HG03159 (cell line): ENCODE measurements at regions not wholly inside any gene's neighbourhood (a gene's known extent, or its start where the extent isn't known, plus 50 kb on each side); places are given as distances from the start of the nearest gene placed in this dataset.
"Not testable (repeated sequence)": the region's sequence is repeated elsewhere in the genome, so short reads cannot be mapped to it uniquely, and the experiment has no call there.

Experiments
- ATAC-seq: cut with Tn5 transposase; IDR thresholded peaks from one replicate; pipeline ENCODE4 v1.9.1; 2021; ENCODE audit warnings: mild to moderate bottlenecking, moderate library complexity; ENCODE audit not compliant: unreplicated experiment

DNA sequence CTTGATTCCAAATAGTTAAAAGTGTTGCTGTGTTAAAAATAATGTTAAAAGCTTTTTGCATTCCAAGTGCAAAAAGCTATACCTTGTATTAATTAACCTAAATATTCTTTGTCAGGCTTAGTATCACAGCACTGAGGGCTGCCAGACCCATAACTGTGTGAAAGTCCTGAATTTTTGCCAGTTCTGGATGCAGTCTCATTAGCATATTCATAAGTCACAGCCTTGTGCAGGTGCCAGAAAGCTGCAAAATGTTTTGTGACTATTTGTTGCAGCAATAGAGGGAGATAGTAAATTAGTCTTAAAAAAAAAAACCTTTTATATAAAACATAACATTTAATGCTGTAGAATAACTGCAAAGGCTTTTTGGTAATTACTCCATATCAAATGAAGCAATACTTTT lies 56.6 kb downstream of the SLITRK1 start:
- no peak for ATAC-seq

- no peak for ATAC-seq
These were observed 57.7 kb downstream of the SLITRK1 start for GRCh38 chr13:83824560-83824959.

DNA sequence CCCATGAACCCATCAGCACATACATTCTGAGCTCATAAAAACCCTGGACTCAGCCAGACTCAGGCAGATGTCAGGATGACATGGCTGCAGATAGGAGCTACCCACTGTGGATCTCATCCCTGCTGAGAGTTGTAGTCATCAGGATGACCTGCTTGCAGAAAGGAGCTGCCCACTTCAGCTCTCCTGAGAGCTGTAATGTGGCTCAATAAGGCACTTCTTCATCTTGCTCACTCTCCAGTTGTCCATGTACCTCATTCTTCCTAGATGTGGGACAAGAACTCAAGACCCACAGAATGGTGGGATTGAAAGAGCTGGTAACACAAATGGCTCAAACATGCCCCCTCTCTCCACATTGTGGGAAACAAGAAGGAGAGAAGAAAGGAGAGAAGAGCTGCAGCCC lies 58.2 kb downstream of the SLITRK1 start:
- ATAC-seq, result no peak

DNA sequence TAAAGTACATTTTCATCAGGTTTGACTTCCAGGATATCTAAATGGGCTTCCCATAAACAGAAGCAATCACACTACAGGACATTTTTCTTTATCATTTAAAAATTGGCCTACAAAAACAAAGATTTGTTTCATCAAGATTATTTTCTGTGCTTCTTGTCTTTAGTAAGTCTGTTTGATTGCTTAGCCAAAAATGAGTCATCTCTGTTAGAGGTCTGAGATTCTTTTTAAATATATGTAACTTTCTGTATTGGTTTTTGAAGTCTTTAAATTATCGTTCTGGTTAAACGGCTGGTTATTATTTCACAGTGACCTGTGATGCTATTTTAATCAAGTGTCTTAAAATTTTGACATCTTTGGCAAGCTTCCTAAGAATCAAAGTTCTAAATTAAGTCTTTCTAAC lies 62.7 kb downstream of the SLITRK1 start:
- no peak for ATAC-seq

DNA sequence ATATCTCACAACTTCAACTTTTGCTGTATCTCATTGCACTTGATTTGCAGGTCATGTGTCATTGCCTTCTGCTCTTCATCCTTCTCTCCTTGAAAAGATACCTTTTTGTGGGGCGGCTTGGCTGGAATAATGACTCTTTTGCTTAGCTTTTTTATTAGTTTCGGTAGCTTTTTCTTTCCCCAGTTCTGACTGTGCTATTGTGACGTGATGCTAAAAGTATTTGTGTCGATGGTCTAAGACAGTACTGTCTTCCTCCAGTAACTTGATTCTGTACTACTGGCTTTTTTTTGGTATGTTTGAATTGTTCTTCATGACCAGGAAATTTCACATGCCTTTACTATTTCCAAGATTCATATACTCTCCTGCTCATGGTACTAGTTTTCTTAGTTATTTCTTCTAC lies 63.1 kb downstream of the SLITRK1 start:
- no peak for ATAC-seq

GRCh38 chr13:83816081-83816480 lies 66.2 kb downstream of the SLITRK1 start:
- no peak for ATAC-seq

DNA sequence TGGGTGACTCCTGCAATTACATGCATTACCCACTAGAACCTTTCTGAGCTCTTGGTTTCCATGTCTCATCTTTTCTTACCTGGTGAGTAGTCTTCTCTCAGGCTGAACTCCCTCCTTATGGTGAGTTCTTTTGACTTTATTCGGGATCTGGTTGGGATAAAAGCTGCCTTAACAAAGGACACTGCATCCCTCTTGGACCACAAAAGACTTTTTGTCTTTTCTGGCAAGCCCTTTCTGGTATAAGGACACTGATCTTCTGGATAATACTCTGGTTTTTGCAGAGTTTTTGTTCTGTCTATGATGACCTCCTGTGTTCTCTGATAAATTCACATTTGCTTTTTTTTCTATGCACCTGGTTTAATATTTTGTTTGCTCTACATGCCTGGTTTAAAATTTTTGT lies 66.7 kb downstream of the SLITRK1 start:
- ATAC-seq, result no peak

DNA sequence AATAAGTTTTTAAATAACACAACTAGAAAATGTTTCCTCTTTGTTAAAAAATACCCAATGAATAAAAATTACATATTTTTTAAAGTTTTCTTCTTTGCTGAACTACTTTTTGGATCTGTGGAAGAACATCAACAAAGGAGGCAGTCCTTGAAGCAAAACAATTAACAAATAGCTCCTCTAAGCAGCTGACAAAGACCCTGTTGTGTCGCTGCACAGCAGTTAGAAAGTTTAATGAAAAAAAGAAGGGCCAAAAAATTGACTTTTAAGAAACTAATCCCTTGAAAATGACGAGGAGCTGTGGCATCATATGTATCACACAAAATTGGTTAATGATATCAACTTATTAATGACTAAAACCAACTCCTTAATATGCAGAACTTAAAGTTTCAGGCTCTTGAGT lies 72.1 kb downstream of the SLITRK1 start:
- no peak for ATAC-seq

DNA sequence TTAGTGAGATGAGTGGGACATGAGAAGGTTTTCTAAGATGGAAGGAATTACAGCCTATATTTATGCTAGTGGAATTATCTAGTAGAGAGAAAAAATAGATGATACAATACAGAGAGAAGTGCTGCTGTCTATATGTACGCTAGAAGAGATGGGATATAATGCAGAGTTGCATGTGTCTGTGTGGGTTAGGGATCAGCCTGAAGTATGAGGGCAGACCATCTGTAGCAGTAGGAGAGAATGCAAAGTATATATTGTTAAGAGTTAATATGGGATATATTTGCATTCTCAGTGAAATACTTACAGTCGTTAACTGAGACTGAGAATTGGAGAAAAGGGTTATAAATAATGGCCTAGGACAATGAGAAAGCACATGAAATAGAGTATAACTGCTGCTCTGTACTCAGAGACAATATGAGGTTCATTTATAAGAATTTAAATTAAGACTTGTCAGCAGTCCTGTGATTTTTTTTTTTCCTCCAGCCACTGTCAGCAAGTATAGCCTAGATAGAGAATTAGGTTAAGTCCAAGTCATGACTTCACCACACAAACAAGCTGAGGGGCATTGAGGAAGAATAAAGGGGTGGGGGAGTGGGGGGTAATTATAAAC lies 77.8 kb downstream of the SLITRK1 start:
- no peak for ATAC-seq

- no peak for ATAC-seq
These were observed 83.5 kb downstream of the SLITRK1 start for GRCh38 chr13:83798731-83799130.

DNA sequence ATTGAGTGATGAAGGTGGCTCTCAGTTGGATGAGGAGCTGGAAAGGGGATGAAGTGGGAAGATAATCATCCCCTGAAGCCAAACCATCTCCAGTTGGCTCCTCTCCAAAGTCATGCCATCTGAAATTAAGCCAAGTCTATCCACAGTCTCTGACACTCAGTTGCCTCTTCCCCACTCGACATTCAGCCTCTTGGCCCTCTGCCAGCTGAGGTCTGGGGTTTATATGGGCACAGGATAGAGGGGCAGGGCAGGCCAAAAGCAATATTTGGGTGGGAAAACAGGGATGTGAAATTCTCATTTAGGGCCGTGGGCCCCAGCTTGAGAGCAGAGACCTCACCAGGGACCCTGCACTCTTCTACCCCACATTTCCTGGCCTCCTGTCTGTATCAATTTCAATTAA lies 85.9 kb downstream of the SLITRK1 start:
- ATAC-seq, result no peak

DNA sequence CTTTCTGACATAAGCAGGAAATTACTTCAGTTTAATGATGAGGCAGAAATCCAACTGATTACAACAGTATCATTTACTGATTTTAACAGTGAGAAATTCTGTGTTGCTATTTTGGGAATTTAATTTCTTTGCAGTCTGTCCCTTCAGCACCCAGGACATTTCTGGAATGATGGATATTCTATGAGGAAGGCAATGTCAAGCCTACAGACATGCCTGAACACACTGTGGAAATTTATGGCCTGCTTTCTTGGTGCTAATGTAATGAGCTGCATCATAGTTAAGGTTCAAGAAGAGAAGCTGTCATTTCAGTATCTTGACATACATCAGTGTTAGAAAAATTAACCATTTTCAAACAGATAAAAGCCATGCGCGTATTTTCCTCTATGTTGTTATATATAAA lies 87.7 kb downstream of the SLITRK1 start:
- no peak for ATAC-seq

DNA sequence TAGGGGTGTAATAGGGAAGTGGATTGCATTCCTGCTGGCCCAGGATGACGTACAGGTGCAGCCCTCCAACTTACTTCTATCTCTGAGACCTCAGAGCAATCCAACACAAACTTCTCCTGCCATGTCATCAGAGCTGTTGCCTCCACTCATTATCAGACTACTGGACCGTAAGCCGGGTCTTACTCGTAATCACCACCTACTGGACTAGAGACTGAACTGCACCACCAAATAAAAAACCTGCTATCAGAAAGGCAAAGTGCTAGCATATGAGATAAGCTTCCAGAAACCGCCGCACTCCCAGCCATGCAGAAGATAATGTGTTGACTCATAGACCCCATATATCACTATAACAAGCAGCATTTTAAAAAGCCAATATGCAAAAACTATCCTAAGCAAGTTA lies 102.0 kb downstream of the SLITRK1 start:
- peak; percentile 61 for ATAC-seq

DNA sequence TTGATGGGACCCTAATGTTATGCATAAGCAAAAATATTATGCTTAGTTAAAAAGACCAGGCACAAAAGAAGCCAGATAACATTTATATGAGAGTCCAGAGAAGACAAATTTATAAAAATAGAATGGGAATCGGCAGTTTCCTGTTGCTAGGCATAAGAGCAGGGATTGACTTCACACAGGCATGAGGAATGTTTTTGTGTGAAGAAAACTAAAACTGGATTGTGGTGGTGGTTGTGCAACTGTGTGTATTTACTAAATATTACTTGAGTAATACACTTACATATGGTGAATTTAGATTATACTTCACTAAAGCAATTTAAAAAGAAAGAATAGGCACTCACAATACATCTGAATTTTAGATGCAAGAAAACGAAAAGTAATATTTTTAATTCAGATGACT lies 108.3 kb downstream of the SLITRK1 start:
- no peak for ATAC-seq

DNA sequence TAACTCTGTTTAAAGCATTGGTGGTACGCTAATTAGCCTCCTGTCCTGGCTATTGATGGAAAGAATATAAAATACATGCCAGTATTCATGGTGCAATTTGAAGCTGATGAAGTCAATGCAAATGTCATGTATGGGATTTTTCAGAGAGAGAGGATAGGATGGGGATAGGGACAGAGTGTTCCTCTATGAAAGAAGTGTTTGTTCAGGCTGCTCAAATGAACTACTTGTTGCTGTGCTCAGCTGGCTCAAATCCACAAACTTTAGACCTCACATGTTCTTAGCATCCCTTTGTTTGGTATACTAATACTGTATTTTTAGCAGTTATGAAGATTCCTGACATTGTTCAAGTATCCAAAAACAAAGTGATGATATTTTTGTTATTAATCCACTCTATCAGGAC lies 116.5 kb downstream of the SLITRK1 start:
- ATAC-seq, result no peak

GRCh38 chr13:83761631-83762030 lies 120.6 kb downstream of the SLITRK1 start:
- no peak for ATAC-seq

DNA sequence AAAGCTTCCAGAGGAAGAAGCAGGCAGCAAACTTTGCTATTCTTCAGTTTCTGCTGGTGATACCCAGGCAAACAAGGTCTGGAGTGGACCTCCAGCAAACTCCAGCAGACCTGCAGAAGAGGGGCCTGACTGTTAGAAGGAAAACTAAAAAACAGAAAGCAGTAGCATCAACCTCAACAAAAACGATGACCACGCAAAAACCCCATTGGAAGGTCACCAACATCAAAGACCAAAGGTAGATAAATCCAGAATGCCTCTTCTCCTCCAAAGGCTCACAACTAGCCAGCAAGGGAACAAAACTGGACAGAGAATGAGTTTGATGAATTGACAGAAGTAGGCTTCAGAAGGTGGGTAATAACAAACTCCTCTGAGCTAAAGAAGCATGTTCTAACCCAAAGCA lies 127.1 kb downstream of the SLITRK1 start:
- ATAC-seq, result not testable (repeated sequence)

- ATAC-seq, result no peak
These were observed 128.2 kb downstream of the SLITRK1 start for GRCh38 chr13:83753912-83754624.

- no peak for ATAC-seq
These were observed 130.1 kb downstream of the SLITRK1 start for GRCh38 chr13:83752141-83752540.

GRCh38 chr13:83740622-83741021 lies 141.7 kb downstream of the SLITRK1 start:
- ATAC-seq, result no peak

GRCh38 chr13:83738407-83738806 lies 143.9 kb downstream of the SLITRK1 start:
- no peak for ATAC-seq

- ATAC-seq, result no peak
These were observed 149.0 kb downstream of the SLITRK1 start for GRCh38 chr13:83733293-83733692.

- no peak for ATAC-seq
These were observed 149.5 kb downstream of the SLITRK1 start for GRCh38 chr13:83732755-83733154.
